ENCODE measurements at regions not wholly inside any gene's neighbourhood (a gene's known extent, or its start where the extent isn't known, plus 50 kb on each side); places are given as distances from the start of the nearest gene placed in this dataset.

DNA sequence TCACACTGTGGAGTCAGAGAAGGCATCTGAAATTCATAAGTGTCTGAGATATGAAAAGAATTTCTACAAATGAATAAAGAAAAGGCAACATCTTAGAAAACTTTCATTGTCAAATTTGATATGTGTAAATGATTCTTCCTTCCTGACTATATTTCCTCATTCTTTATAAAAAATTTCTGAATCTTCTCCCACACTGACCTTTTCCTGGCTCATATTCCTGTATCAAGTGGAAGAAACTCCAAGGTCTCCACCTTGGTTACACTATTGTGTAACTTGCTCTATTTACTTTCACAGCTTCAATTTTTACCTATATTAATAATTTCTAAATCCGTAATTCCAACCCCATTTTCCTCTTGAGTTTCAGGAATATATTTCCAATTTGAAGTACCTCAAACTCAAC lies 93.5 kb upstream of the FBXL7 start:
- TF ChIP-seq, protein P1, sequence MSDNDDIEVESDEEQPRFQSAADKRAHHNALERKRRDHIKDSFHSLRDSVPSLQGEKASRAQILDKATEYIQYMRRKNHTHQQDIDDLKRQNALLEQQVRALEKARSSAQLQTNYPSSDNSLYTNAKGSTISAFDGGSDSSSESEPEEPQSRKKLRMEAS (IDR thresholded peaks at IDR 0.05): no peak
- TF ChIP-seq POLR2AphosphoS5 (IDR thresholded peaks at IDR 0.05; ENCODE audit: low read depth, low read length) (no peak), JUND (IDR thresholded peaks at IDR 0.05; ENCODE audit: low read length) (no peak), GABPA (IDR thresholded peaks at IDR 0.05; ENCODE audit: borderline replicate concordance, insufficient read depth, low read length) (no peak), PHF8 (conservative IDR thresholded peaks at IDR 0.05; ENCODE audit: low read depth, low read length) (no peak), KDM4A (IDR thresholded peaks at IDR 0.05; ENCODE audit: low read depth, low read length, severe bottlenecking) (no peak), RFX5 (IDR thresholded peaks at IDR 0.05; ENCODE audit: borderline replicate concordance, low read depth, low read length) (no peak), RAD21 (IDR thresholded peaks at IDR 0.05 in 1 of 2, conservative IDR thresholded peaks at IDR 0.05 in 1 of 2; ENCODE audit: low read depth in 2 of 2, low read length in 2 of 2) (no peak)
- TF ChIP-seq, protein P2, sequence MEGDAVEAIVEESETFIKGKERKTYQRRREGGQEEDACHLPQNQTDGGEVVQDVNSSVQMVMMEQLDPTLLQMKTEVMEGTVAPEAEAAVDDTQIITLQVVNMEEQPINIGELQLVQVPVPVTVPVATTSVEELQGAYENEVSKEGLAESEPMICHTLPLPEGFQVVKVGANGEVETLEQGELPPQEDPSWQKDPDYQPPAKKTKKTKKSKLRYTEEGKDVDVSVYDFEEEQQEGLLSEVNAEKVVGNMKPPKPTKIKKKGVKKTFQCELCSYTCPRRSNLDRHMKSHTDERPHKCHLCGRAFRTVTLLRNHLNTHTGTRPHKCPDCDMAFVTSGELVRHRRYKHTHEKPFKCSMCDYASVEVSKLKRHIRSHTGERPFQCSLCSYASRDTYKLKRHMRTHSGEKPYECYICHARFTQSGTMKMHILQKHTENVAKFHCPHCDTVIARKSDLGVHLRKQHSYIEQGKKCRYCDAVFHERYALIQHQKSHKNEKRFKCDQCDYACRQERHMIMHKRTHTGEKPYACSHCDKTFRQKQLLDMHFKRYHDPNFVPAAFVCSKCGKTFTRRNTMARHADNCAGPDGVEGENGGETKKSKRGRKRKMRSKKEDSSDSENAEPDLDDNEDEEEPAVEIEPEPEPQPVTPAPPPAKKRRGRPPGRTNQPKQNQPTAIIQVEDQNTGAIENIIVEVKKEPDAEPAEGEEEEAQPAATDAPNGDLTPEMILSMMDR (IDR thresholded peaks at IDR 0.05; ENCODE audit: control extremely low read depth in 1 of 3, insufficient read depth in 1 of 3, low read depth in 1 of 3, low read length in 3 of 3): no peak

Data from H1 (cell line).